VCaP (cell line): ENCODE measurements at regions not wholly inside any gene's neighbourhood (a gene's known extent, or its start where the extent isn't known, plus 50 kb on each side); places are given as distances from the start of the nearest gene placed in this dataset.

ENCODE experiments used
- H3K27ac ChIP-seq: fragments of 450-650 bp; 2 replicates; pipeline ENCODE4 v1.5.1; 2017
- TF ChIP-seq, protein P1 (sequence below): fragments of 450-650 bp; conservative IDR thresholded peaks from 2 replicates; pipeline ENCODE4 v1.5.1; 2017; ENCODE audit warnings: mild to moderate bottlenecking, moderate library complexity

DNA sequence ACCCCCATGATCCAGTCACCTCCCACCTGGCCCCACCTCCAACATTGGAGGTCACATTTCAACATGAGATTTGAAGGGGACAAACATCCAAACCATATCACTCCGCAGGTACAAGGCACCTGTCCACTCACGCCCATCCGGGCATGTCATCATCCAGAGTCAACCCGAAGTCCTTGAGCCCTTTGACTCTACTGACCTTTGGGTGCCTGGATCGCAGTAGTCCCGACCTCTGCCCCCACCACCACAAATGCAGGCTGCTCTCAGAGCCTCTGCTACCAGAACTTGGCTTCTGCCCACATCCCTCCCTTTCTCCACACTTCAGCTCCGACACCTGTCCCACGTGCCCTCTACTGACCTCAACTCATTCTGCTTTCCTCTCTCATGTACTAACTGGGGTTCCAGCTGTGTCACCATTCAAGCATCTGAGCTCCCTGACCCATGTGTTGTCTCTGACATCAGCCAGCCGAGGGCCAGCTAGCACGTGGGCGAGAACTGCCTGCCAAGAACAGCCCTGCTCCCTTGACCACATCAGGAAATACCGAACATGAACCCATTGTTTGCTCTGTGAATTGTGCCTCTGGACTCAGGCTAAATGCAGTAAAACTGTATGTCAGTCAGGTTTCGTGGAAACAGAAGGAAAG, 498.3 kb upstream of the SULF2 start:
- TF ChIP-seq, protein P1, sequence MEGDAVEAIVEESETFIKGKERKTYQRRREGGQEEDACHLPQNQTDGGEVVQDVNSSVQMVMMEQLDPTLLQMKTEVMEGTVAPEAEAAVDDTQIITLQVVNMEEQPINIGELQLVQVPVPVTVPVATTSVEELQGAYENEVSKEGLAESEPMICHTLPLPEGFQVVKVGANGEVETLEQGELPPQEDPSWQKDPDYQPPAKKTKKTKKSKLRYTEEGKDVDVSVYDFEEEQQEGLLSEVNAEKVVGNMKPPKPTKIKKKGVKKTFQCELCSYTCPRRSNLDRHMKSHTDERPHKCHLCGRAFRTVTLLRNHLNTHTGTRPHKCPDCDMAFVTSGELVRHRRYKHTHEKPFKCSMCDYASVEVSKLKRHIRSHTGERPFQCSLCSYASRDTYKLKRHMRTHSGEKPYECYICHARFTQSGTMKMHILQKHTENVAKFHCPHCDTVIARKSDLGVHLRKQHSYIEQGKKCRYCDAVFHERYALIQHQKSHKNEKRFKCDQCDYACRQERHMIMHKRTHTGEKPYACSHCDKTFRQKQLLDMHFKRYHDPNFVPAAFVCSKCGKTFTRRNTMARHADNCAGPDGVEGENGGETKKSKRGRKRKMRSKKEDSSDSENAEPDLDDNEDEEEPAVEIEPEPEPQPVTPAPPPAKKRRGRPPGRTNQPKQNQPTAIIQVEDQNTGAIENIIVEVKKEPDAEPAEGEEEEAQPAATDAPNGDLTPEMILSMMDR = no peak
- peak overlapping the region; percentile 84; the same call in 1 of the 2 replicates for H3K27ac ChIP-seq

DNA sequence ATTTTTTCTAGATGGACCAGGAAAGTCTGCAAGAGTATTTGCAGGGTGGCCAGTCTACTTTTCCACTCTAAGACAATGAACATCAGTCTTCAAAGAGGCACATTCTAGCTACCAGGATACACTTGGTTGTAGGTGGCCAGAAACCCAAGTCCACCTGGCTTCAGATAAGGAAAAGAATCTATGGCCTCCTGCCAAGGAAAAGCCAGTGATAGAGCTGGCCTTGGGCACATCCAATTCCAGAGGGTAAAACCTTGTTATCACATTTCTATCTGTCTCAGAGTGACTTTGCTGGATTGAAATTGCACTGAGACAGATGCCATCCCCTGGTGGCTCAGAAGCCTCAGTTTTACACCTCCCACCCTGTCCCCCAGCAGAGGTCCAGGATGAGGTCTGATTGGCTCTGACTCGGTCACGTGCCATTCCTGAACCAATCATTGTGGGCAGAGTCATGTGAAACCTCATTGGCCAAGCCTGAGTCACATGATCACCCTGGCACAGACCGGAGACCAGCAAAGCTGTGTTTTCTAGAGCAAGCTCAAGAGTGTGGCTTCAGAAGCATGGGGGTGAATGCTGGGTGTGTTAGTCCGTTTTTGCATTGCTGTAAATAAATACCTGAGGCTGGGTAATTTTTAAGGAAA, 497.4 kb upstream of the SULF2 start:
- TF ChIP-seq, protein P1 = no peak
- peak overlapping the region; percentile 84; the same call in 1 of the 2 replicates for H3K27ac ChIP-seq

DNA sequence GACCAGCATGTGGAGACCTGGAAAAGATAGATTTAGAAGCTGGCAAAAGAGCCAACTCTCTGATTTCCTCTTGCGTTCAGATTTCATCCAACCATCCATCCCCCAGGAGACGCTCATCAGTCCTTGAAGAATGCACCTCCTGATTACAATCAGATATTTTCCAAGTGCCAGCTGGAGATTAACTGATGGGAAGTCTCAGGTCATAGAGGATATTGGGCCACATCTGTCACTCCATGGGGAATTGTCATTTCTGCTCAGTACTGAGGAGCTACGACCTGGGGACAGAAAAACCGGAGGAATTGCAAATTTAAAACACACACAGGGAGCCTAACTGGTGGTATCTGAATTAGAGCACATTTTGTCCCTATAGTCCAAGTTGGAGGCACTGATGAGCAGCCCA, 496.2 kb upstream of the SULF2 start:
- TF ChIP-seq, protein P1 = no peak
- H3K27ac ChIP-seq = no peak overlapping the region

DNA sequence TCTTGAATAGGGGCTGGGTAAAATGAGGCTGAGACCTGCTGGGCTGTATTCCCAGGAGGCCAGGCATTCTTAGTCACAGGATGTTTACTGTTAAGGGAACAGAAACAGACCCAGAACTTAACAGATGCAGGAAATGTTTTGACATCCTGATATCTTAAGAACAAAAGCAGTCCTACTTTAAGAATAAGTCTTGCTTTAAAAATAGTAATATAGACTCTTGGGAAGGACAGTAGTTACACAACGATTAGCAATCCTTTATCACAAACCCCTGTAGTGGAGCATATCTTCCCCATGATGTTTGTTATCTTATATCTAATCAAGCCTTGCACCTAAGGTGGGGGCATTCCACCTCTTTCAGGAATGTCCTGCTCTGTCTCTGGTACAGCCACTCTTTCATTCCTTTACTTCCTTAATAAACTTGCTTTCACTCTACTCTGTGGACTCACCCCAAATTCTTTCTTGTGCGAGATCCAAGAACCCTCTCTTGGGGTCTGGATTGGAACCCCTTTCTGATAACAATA, 493.7 kb upstream of the SULF2 start:
- H3K27ac ChIP-seq = no peak overlapping the region
- TF ChIP-seq, protein P1 = no peak

DNA sequence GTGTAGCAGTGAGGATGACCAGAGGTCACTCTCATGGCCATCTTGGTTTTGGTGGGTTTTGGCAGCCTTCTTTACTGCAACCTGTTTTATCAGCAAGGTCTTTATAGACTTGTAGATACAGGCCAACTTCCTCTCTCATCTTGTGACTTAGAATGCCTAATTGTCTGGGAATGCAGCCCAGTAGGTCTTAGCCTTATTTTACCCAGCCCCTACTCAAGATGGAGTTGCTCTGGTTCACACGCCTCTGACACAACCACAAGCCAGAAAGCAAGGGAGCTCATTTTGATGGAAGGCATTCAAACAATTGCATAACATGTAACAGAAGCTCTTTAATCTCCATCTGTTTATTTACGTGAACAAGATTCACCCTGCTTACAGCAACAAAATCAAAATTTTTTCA, 492.0 kb upstream of the SULF2 start:
- H3K27ac ChIP-seq = peak overlapping the region; percentile 69
- TF ChIP-seq, protein P1 = no peak

DNA sequence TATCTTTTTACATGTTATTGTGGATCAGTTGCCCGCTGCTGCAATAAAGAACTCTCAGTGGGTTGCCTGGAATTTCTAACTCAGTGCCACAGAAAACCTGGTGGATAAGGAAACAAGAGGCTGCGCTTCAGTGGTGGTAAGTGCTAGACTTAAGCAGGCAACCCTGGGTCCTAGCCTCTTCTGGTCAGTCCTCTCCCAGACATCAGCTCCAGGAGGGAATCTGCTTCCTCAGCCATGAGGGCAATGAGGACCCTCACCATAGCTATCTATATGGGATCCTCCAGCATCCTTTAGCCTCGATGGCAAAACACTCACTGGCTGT, 490.7 kb upstream of the SULF2 start:
- peak overlapping the region; percentile 69; the same call in 1 of the 2 replicates for H3K27ac ChIP-seq
- TF ChIP-seq, protein P1 = no peak

DNA sequence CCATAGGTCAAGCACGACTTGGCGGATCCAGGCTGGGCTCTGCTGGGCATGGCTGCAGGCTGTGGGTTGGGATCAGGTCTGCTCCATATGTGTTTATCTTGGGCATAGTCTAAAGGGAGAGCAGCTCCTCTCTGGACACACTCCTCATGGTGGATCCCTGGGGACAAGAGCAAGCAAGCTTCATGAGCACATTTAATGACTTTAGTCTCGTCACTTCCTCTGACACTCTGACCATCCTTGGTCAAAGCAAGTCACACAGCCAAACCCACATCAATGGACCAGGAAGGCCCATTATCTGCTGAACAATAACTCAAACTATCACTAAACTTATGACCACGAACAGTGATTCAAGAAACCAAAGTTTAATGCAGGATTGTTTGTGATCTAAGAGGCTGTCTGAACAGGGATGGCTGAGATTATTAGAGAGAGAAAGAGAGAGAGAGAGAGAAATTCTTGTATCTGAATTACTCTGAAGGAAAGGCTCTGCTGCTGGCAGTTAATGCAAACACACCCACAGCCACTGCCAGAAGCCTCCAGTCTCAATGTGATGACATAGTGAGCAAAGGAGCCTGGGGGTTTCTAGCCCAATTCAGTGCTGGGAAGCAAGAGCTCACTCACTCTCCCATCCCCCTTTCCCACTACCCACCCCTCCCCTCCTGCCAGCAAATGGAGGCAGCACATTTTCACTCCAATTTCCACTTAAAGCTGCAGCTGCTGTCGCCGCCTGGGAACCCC, 490.2 kb upstream of the SULF2 start:
- TF ChIP-seq, protein P1 = no peak
- no peak overlapping the region for H3K27ac ChIP-seq
